ENCODE measurements at regions not wholly inside any gene's neighbourhood (a gene's known extent, or its start where the extent isn't known, plus 50 kb on each side); places are given as distances from the start of the nearest gene placed in this dataset.

DNA sequence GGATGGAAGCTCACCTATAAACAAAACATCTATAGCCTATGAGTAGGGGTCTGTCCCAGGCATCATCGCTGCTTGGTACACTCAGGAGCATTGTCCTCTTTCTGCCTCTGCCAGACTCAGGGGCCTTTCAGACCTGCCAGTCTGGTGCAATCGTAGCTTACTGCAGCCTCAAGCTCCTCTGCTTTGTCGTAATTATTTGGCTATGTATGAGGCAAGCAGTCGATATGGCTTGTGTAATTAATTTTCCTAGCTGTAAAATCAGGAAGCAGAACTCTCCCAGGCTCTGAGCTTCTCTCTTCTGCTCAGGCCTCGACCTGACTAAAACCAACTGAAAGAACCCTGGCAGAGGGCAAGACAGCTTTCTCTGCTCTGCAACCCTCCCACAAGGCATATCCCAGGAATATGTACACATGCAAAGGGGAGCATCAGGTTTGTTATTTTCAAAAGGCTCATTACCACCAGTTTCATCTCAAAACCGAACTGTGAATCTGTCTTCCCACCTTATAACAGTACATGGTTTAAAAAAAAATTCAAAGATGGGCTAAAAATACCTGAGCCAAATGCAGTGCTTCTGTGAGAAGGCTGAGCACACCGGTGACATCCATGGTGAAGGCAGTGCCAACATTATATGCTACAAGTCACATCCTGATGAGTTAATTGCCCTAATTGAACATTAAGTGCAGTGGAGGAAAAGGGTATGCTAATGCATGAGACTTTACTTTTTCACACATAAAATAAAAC is 309.2 kb upstream of the EMCN start (continued):
- TF ChIP-seq ZBTB33 (IDR thresholded peaks at IDR 0.05; ENCODE audit: extremely low read depth, insufficient replicate concordance, low read length) (no peak), EGR1 (IDR thresholded peaks at IDR 0.05; ENCODE audit: low read depth) (no peak), RAD21 (IDR thresholded peaks at IDR 0.05; ENCODE audit: low read depth) (no peak), YY1 (IDR thresholded peaks at IDR 0.05; ENCODE audit: extremely low read depth, insufficient replicate concordance, low read depth, low read length) (no peak), ZFX (IDR thresholded peaks at IDR 0.05) (no peak), CBX3 (IDR thresholded peaks at IDR 0.05; ENCODE audit: low read depth) (no peak), SIN3A (IDR thresholded peaks at IDR 0.05; ENCODE audit: low read depth) (no peak), CEBPB (IDR thresholded peaks at IDR 0.05; ENCODE audit: low read depth) (no peak), TCF7L2 (IDR thresholded peaks at IDR 0.05; ENCODE audit: borderline replicate concordance, extremely low read depth, insufficient read depth, insufficient read length) (no peak)
- TF ChIP-seq, protein P1, sequence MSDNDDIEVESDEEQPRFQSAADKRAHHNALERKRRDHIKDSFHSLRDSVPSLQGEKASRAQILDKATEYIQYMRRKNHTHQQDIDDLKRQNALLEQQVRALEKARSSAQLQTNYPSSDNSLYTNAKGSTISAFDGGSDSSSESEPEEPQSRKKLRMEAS (IDR thresholded peaks at IDR 0.05), result no peak

DNA sequence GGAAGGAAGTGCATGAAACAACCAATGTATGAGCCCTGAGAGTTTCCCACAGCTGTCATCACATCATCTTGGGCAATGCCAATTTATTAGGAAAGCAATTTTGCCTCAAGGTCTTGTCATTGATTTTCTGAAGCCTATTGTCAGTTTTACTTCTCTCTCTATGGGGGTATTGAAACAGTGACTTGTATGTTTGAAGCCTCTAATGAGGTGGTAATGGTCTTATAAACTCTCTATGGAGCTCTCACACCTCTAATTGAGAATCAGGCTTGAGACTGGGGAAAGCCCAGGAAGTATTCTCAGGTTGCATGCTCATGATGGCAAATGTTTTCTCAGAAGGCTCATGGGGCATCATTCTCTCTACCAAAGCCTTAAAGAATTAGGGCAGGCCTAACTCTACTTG is 308.2 kb upstream of the EMCN start:
- Histone ChIP-seq H3K79me2 (ENCODE audit: insufficient read depth, low read length) (no peaks in the 10 kb centered on the region), H3K4me1 (ENCODE audit: control insufficient read depth in 1 of 2, insufficient read depth in 2 of 2, low read length in 2 of 2) (peaks cover 6 to 25% of the 10 kb centered on the region in 2 experiments), H3K27ac (ENCODE audit: low read depth, low read length) (no peak overlapping the region), H3K4me3 (replicated peaks in 1 of 2; ENCODE audit: low read depth in 1 of 2, low read length in 2 of 2) (no peak overlapping the region), H2AFZ (ENCODE audit: low read depth, low read length, poor library complexity, severe bottlenecking) (no peak overlapping the region), H3K36me3 (ENCODE audit: control insufficient read depth in 1 of 2, insufficient read depth in 2 of 2, low read length in 2 of 2) (no peaks in the 10 kb centered on the region), H4K20me1 (ENCODE audit: insufficient read depth) (no peaks in the 10 kb centered on the region), H3K9ac (ENCODE audit: low read length) (no peak overlapping the region), H3K27me3 (ENCODE audit: insufficient read depth, low read length) (no peaks in the 10 kb centered on the region), H3K9me2 (ENCODE audit: insufficient read depth) (no peaks in the 10 kb centered on the region), H3K4me2 (ENCODE audit: low read length) (no peak overlapping the region), H3K9me3 (ENCODE audit: control insufficient read depth in 1 of 2, insufficient read depth in 1 of 2, low read depth in 1 of 2, low read length in 2 of 2) (no peaks in the 10 kb centered on the region)
- ChIA-PET RAD21 (ENCODE audit: low non-redundant PET in 1 of 2, low total read pairs in 2 of 2, uncharacterized antibody in 2 of 2, unreplicated experiment in 2 of 2) (no interaction called here), CTCF (no interaction called here), POLR2A (no interaction called here)
- DNase-seq (ENCODE audit: low read depth, low spot score) (no peak), ATAC-seq (no peak)
- BruUV-seq (replicated peaks), result no TSS peak
- intact Hi-C loops (cut with micrococcal nuclease), result no loop called here
- no peak for TF ChIP-seq ELF1 (IDR thresholded peaks at IDR 0.05; ENCODE audit: borderline replicate concordance, low read depth)
- no peak for TF ChIP-seq CEBPB (IDR thresholded peaks at IDR 0.05; ENCODE audit: low read depth)
- no peak for TF ChIP-seq CBX3 (IDR thresholded peaks at IDR 0.05; ENCODE audit: low read depth)
- TF ChIP-seq SRF (IDR thresholded peaks at IDR 0.05; ENCODE audit: low read depth), result no peak
- TF ChIP-seq SP1 (IDR thresholded peaks at IDR 0.05; ENCODE audit: low read depth), result no peak
- no peak for TF ChIP-seq YY1 (IDR thresholded peaks at IDR 0.05; ENCODE audit: extremely low read depth, insufficient replicate concordance, low read depth, low read length)
- no peak for TF ChIP-seq EGR1 (IDR thresholded peaks at IDR 0.05; ENCODE audit: low read depth)
